ENCODE measurements at regions not wholly inside any gene's neighbourhood (a gene's known extent, or its start where the extent isn't known, plus 50 kb on each side); places are given as distances from the start of the nearest gene placed in this dataset.

- TF ChIP-seq CTCF (conservative IDR thresholded peaks at IDR 0.05) (no peak), EZH2 (IDR thresholded peaks at IDR 0.05; ENCODE audit: low read depth) (no peak)
Observed at GRCh38 chr4:110424144-110424543, 51.8 kb upstream of the ENPEP start.
